HL-60 (cell line): ENCODE measurements at regions not wholly inside any gene's neighbourhood (a gene's known extent, or its start where the extent isn't known, plus 50 kb on each side); places are given as distances from the start of the nearest gene placed in this dataset.

Experiments
- DNase-seq, 2 experiments: peaks; one replicate each; pipeline ENCODE4 v3.0.0-alpha.2; 2010 to 2020; ENCODE audit warnings: low read depth in 1 of 2, low spot score in 1 of 2
- H3K27ac ChIP-seq: fragments of 250-450 bp; sonication (Bioruptor Pico); replicated peaks from 2 replicates; pipeline ENCODE4 v1.5.1; 2020; ENCODE audit warnings: mild to moderate bottlenecking, moderate library complexity
- H3K27me3 ChIP-seq: fragments of 250-450 bp; sonication (Bioruptor Pico); 2 replicates; pipeline ENCODE4 v1.5.1; 2021; ENCODE audit warnings: mild to moderate bottlenecking, moderate library complexity; ENCODE audit not compliant: insufficient read depth, poor library complexity, severe bottlenecking
- H3K4me3 ChIP-seq: replicated peaks from 2 replicates; pipeline ENCODE4 v1.5.1; 2011; ENCODE audit warnings: mild to moderate bottlenecking, control low read depth, low read length; ENCODE audit not compliant: insufficient read depth
- CTCF ChIP-seq: IDR thresholded peaks from one replicate; pipeline ENCODE4 v1.5.1; 2011; ENCODE audit warnings: low read length, control low read depth, inconsistent platforms; ENCODE audit not compliant: insufficient read depth
- GABPA ChIP-seq: IDR thresholded peaks from 2 replicates; pipeline ENCODE4 v1.6.1; 2012; ENCODE audit warnings: low read depth
- POLR2AphosphoS5 ChIP-seq: IDR thresholded peaks from 2 replicates; pipeline ENCODE4 v1.6.1; 2012; ENCODE audit warnings: low read depth
- REST ChIP-seq: IDR thresholded peaks from 2 replicates; pipeline ENCODE4 v1.6.1; 2012; ENCODE audit warnings: low read depth; ENCODE audit not compliant: insufficient replicate concordance
- SPI1 ChIP-seq: IDR thresholded peaks from 2 replicates; pipeline ENCODE4 v1.6.1; 2012; ENCODE audit warnings: low read depth, mild to moderate bottlenecking, borderline replicate concordance

- Histone ChIP-seq H3K4me3 (no peak overlapping the region), H3K27ac (no peak overlapping the region), H3K27me3 (peaks cover 9% of the 10 kb centered on the region)
- no peak for DNase-seq
- no peak for TF ChIP-seq SPI1
- TF ChIP-seq CTCF = no peak
- no peak for TF ChIP-seq GABPA
- no peak for TF ChIP-seq REST
- no peak for TF ChIP-seq POLR2AphosphoS5
Measured at GRCh38 chr18:5651736-5652135, 107.9 kb upstream of the EPB41L3 start.

GRCh38 chr18:5649439-5649838 lies 105.6 kb upstream of the EPB41L3 start:
- Histone ChIP-seq H3K4me3 (no peak overlapping the region), H3K27me3 (peaks cover 9% of the 10 kb centered on the region), H3K27ac (no peak overlapping the region)
- no peak for DNase-seq
- TF ChIP-seq POLR2AphosphoS5 (no peak), CTCF (no peak), SPI1 (no peak)

- DNase-seq = no peak
- no peak for TF ChIP-seq GABPA
- no peak for TF ChIP-seq SPI1
- TF ChIP-seq REST = no peak
- TF ChIP-seq CTCF = no peak
- TF ChIP-seq POLR2AphosphoS5 = no peak
- no peak overlapping the region for H3K27ac ChIP-seq
- peaks cover 20% of the 10 kb centered on the region for H3K27me3 ChIP-seq
- no peak overlapping the region for H3K4me3 ChIP-seq
Measured at GRCh38 chr18:5646739-5647138, 102.9 kb upstream of the EPB41L3 start.

GRCh38 chr18:5643288-5643687 lies 99.5 kb upstream of the EPB41L3 start:
- Histone ChIP-seq H3K4me3 (no peak overlapping the region), H3K27me3 (peaks cover 33% of the 10 kb centered on the region), H3K27ac (no peak overlapping the region)
- no peak for TF ChIP-seq GABPA
- TF ChIP-seq SPI1 = no peak
- TF ChIP-seq REST = no peak
- TF ChIP-seq POLR2AphosphoS5 = no peak
- TF ChIP-seq CTCF = no peak
- DNase-seq = no peak
